ENCODE measurements at regions not wholly inside any gene's neighbourhood (a gene's known extent, or its start where the extent isn't known, plus 50 kb on each side); places are given as distances from the start of the nearest gene placed in this dataset.

GRCh38 chr18:76121011-76121410, 374.0 kb downstream of the ZNF516 start:
- H3K27ac ChIP-seq (ENCODE audit: low read depth in 2 of 2, low read length in 1 of 2), result no peak overlapping the region
- no peaks in the 10 kb centered on the region for H3K4me1 ChIP-seq (ENCODE audit: control insufficient read depth in 2 of 2, insufficient read depth in 2 of 2, low read length in 1 of 2)
- H3K9me3 ChIP-seq (ENCODE audit: control insufficient read depth in 2 of 2, insufficient read depth in 1 of 2, low read depth in 1 of 2, low read length in 1 of 2), result peaks cover 3 to 4% of the 10 kb centered on the region in 2 donors
- no peaks in the 10 kb centered on the region for H3K36me3 ChIP-seq (ENCODE audit: control insufficient read depth in 2 of 2, insufficient read depth in 2 of 2, low read length in 1 of 2)
- WGBS, 2 donors, result 83 to 86% methylated on average over 5 of the region's 5 CpGs
- no peaks in the 10 kb centered on the region for H3K27me3 ChIP-seq (ENCODE audit: control insufficient read depth in 1 of 2, insufficient read depth in 2 of 2, low read length in 2 of 2)
- H3K4me3 ChIP-seq (ENCODE audit: low read depth in 1 of 2, low read length in 2 of 2), result no peak overlapping the region

GRCh38 chr18:76115580-76115979, 379.5 kb downstream of the ZNF516 start:
- Histone ChIP-seq H3K36me3 (ENCODE audit: control insufficient read depth in 2 of 2, insufficient read depth in 2 of 2, low read length in 1 of 2) (no peaks in the 10 kb centered on the region), H3K4me3 (ENCODE audit: low read depth in 1 of 2, low read length in 2 of 2) (no peak overlapping the region), H3K27ac (ENCODE audit: low read depth in 2 of 2, low read length in 1 of 2) (no peak overlapping the region), H3K4me1 (ENCODE audit: control insufficient read depth in 2 of 2, insufficient read depth in 2 of 2, low read length in 1 of 2) (no peaks in the 10 kb centered on the region), H3K27me3 (ENCODE audit: control insufficient read depth in 1 of 2, insufficient read depth in 2 of 2, low read length in 2 of 2) (no peaks in the 10 kb centered on the region), H3K9me3 (ENCODE audit: control insufficient read depth in 2 of 2, insufficient read depth in 1 of 2, low read depth in 1 of 2, low read length in 1 of 2) (peaks cover 0 to 4% of the 10 kb centered on the region in 2 donors)
- 81 to 85% methylated on average over 14 of the region's 14 CpGs for WGBS, 2 donors

- Histone ChIP-seq H3K9me3 (ENCODE audit: control insufficient read depth in 2 of 2, insufficient read depth in 1 of 2, low read depth in 1 of 2, low read length in 1 of 2) (no peaks in the 10 kb centered on the region), H3K4me3 (ENCODE audit: low read depth in 1 of 2, low read length in 2 of 2) (no peak overlapping the region), H3K27ac (ENCODE audit: low read depth in 2 of 2, low read length in 1 of 2) (no peak overlapping the region), H3K4me1 (ENCODE audit: control insufficient read depth in 2 of 2, insufficient read depth in 2 of 2, low read length in 1 of 2) (no peaks in the 10 kb centered on the region), H3K27me3 (ENCODE audit: control insufficient read depth in 1 of 2, insufficient read depth in 2 of 2, low read length in 2 of 2) (no peaks in the 10 kb centered on the region), H3K36me3 (ENCODE audit: control insufficient read depth in 2 of 2, insufficient read depth in 2 of 2, low read length in 1 of 2) (no peaks in the 10 kb centered on the region)
- WGBS, 2 donors, result 69 to 72% methylated on average over 10 of the region's 10 CpGs
These were observed 381.9 kb downstream of the ZNF516 start for GRCh38 chr18:76113101-76113500.

GRCh38 chr18:76102626-76103025, 392.4 kb downstream of the ZNF516 start:
- no peak overlapping the region for H3K27ac ChIP-seq (ENCODE audit: low read depth in 2 of 2, low read length in 1 of 2)
- H3K4me1 ChIP-seq (ENCODE audit: control insufficient read depth in 2 of 2, insufficient read depth in 2 of 2, low read length in 1 of 2), result no peaks in the 10 kb centered on the region
- no peaks in the 10 kb centered on the region for H3K36me3 ChIP-seq (ENCODE audit: control insufficient read depth in 2 of 2, insufficient read depth in 2 of 2, low read length in 1 of 2)
- H3K9me3 ChIP-seq (ENCODE audit: control insufficient read depth in 2 of 2, insufficient read depth in 1 of 2, low read depth in 1 of 2, low read length in 1 of 2), result peaks cover 0 to 2% of the 10 kb centered on the region in 2 donors
- 45 to 53% methylated on average over 5 of the region's 5 CpGs for WGBS, 2 donors
- H3K27me3 ChIP-seq (ENCODE audit: control insufficient read depth in 1 of 2, insufficient read depth in 2 of 2, low read length in 2 of 2), result no peaks in the 10 kb centered on the region
- no peak overlapping the region for H3K4me3 ChIP-seq (ENCODE audit: low read depth in 1 of 2, low read length in 2 of 2)

- Histone ChIP-seq H3K4me3 (ENCODE audit: low read depth in 1 of 2, low read length in 2 of 2) (no peak overlapping the region), H3K36me3 (ENCODE audit: control insufficient read depth in 2 of 2, insufficient read depth in 2 of 2, low read length in 1 of 2) (no peaks in the 10 kb centered on the region), H3K9me3 (ENCODE audit: control insufficient read depth in 2 of 2, insufficient read depth in 1 of 2, low read depth in 1 of 2, low read length in 1 of 2) (peaks cover 0 to 2% of the 10 kb centered on the region in 2 donors), H3K27me3 (ENCODE audit: control insufficient read depth in 1 of 2, insufficient read depth in 2 of 2, low read length in 2 of 2) (no peaks in the 10 kb centered on the region), H3K4me1 (ENCODE audit: control insufficient read depth in 2 of 2, insufficient read depth in 2 of 2, low read length in 1 of 2) (no peaks in the 10 kb centered on the region), H3K27ac (ENCODE audit: low read depth in 2 of 2, low read length in 1 of 2) (no peak overlapping the region)
- 52 to 53% methylated on average over 3 of the region's 3 CpGs for WGBS, 2 donors
These were observed 392.9 kb downstream of the ZNF516 start for GRCh38 chr18:76102156-76102555.

- WGBS, 2 donors, result 82 to 85% methylated on average over 14 of the region's 14 CpGs
- Histone ChIP-seq H3K36me3 (ENCODE audit: control insufficient read depth in 2 of 2, insufficient read depth in 2 of 2, low read length in 1 of 2) (no peaks in the 10 kb centered on the region), H3K4me3 (ENCODE audit: low read depth in 1 of 2, low read length in 2 of 2) (no peak overlapping the region), H3K9me3 (ENCODE audit: control insufficient read depth in 2 of 2, insufficient read depth in 1 of 2, low read depth in 1 of 2, low read length in 1 of 2) (peaks cover 0 to 2% of the 10 kb centered on the region in 2 donors), H3K4me1 (ENCODE audit: control insufficient read depth in 2 of 2, insufficient read depth in 2 of 2, low read length in 1 of 2) (no peaks in the 10 kb centered on the region), H3K27ac (ENCODE audit: low read depth in 2 of 2, low read length in 1 of 2) (no peak overlapping the region), H3K27me3 (ENCODE audit: control insufficient read depth in 1 of 2, insufficient read depth in 2 of 2, low read length in 2 of 2) (no peaks in the 10 kb centered on the region)
These were observed 395.0 kb downstream of the ZNF516 start for GRCh38 chr18:76099931-76100457.

- Histone ChIP-seq H3K27me3 (ENCODE audit: control insufficient read depth in 1 of 2, insufficient read depth in 2 of 2, low read length in 2 of 2) (no peaks in the 10 kb centered on the region), H3K4me1 (ENCODE audit: control insufficient read depth in 2 of 2, insufficient read depth in 2 of 2, low read length in 1 of 2) (no peaks in the 10 kb centered on the region), H3K27ac (ENCODE audit: low read depth in 2 of 2, low read length in 1 of 2) (no peak overlapping the region), H3K9me3 (ENCODE audit: control insufficient read depth in 2 of 2, insufficient read depth in 1 of 2, low read depth in 1 of 2, low read length in 1 of 2) (peaks cover 0 to 2% of the 10 kb centered on the region in 2 donors), H3K36me3 (ENCODE audit: control insufficient read depth in 2 of 2, insufficient read depth in 2 of 2, low read length in 1 of 2) (no peaks in the 10 kb centered on the region), H3K4me3 (ENCODE audit: low read depth in 1 of 2, low read length in 2 of 2) (no peak overlapping the region)
- WGBS, 2 donors, result 54 to 62% methylated on average over 10 of the region's 10 CpGs
These were observed 396.2 kb downstream of the ZNF516 start for GRCh38 chr18:76098674-76099411.

- Histone ChIP-seq H3K9me3 (ENCODE audit: control insufficient read depth in 2 of 2, insufficient read depth in 1 of 2, low read depth in 1 of 2, low read length in 1 of 2) (peaks cover 0 to 5% of the 10 kb centered on the region in 2 donors), H3K27me3 (ENCODE audit: control insufficient read depth in 1 of 2, insufficient read depth in 2 of 2, low read length in 2 of 2) (no peaks in the 10 kb centered on the region), H3K4me1 (ENCODE audit: control insufficient read depth in 2 of 2, insufficient read depth in 2 of 2, low read length in 1 of 2) (peaks cover 0 to 3% of the 10 kb centered on the region in 2 donors), H3K36me3 (ENCODE audit: control insufficient read depth in 2 of 2, insufficient read depth in 2 of 2, low read length in 1 of 2) (no peaks in the 10 kb centered on the region), H3K4me3 (ENCODE audit: low read depth in 1 of 2, low read length in 2 of 2) (no peak overlapping the region), H3K27ac (ENCODE audit: low read depth in 2 of 2, low read length in 1 of 2) (no peak overlapping the region)
- WGBS, 2 donors, result 85 to 86% methylated on average over 12 of the region's 12 CpGs
These were observed 413.5 kb downstream of the ZNF516 start for GRCh38 chr18:76081536-76081935.

- H3K9me3 ChIP-seq (ENCODE audit: control insufficient read depth in 2 of 2, insufficient read depth in 1 of 2, low read depth in 1 of 2, low read length in 1 of 2), result peaks cover 0 to 5% of the 10 kb centered on the region in 2 donors
- 91 to 92% methylated on average over 9 of the region's 9 CpGs for WGBS, 2 donors
- peaks cover 0 to 3% of the 10 kb centered on the region in 2 donors for H3K4me1 ChIP-seq (ENCODE audit: control insufficient read depth in 2 of 2, insufficient read depth in 2 of 2, low read length in 1 of 2)
- no peak overlapping the region for H3K4me3 ChIP-seq (ENCODE audit: low read depth in 1 of 2, low read length in 2 of 2)
- H3K36me3 ChIP-seq (ENCODE audit: control insufficient read depth in 2 of 2, insufficient read depth in 2 of 2, low read length in 1 of 2), result no peaks in the 10 kb centered on the region
- no peaks in the 10 kb centered on the region for H3K27me3 ChIP-seq (ENCODE audit: control insufficient read depth in 1 of 2, insufficient read depth in 2 of 2, low read length in 2 of 2)
- H3K27ac ChIP-seq (ENCODE audit: low read depth in 2 of 2, low read length in 1 of 2), result no peak overlapping the region
These were observed 414.6 kb downstream of the ZNF516 start for GRCh38 chr18:76080430-76080829.

GRCh38 chr18:76075777-76076176, 419.3 kb downstream of the ZNF516 start:
- no peaks in the 10 kb centered on the region for H3K9me3 ChIP-seq (ENCODE audit: control insufficient read depth in 2 of 2, insufficient read depth in 1 of 2, low read depth in 1 of 2, low read length in 1 of 2)
- H3K4me1 ChIP-seq (ENCODE audit: control insufficient read depth in 2 of 2, insufficient read depth in 2 of 2, low read length in 1 of 2), result no peaks in the 10 kb centered on the region
- H3K27me3 ChIP-seq (ENCODE audit: control insufficient read depth in 1 of 2, insufficient read depth in 2 of 2, low read length in 2 of 2), result no peaks in the 10 kb centered on the region
- 81 to 83% methylated on average over 4 of the region's 4 CpGs for WGBS, 2 donors
- H3K4me3 ChIP-seq (ENCODE audit: low read depth in 1 of 2, low read length in 2 of 2), result no peak overlapping the region
- H3K27ac ChIP-seq (ENCODE audit: low read depth in 2 of 2, low read length in 1 of 2), result no peak overlapping the region
- H3K36me3 ChIP-seq (ENCODE audit: control insufficient read depth in 2 of 2, insufficient read depth in 2 of 2, low read length in 1 of 2), result no peaks in the 10 kb centered on the region
